Suprapubic skin (tissue), 4 donors: ENCODE measurements at regions not wholly inside any gene's neighbourhood (a gene's known extent, or its start where the extent isn't known, plus 50 kb on each side); places are given as distances from the start of the nearest gene placed in this dataset.

ENCODE experiments used
- EP300 ChIP-seq: sonication (generic); formaldehyde crosslinking; IDR thresholded peaks from one replicate; pipeline ENCODE4 v1.6.1; 2017; ENCODE audit warnings: antibody characterized with exemption
- POLR2A ChIP-seq, 2 donors: fragments of 450-650 bp; IDR thresholded peaks; one replicate each; pipeline ENCODE4 v1.6.1; 2017; ENCODE audit warnings: antibody characterized with exemption in 2 of 2, mild to moderate bottlenecking in 2 of 2, moderate library complexity in 2 of 2
- POLR2AphosphoS5 ChIP-seq, 3 donors: sonication (generic); formaldehyde crosslinking; IDR thresholded peaks; one replicate each; pipeline ENCODE4 v1.6.1; 2017; ENCODE audit warnings: antibody characterized with exemption in 3 of 3
- TF ChIP-seq, protein P1 (sequence below), 2 donors: fragments of 200-600 bp in 1 of 2; fragments of 450-650 bp in 1 of 2; sonication (generic) in 1 of 2; IDR thresholded peaks; one replicate each; pipeline ENCODE4 v1.5.1; 2016 to 2019; ENCODE audit warnings: antibody characterized with exemption in 2 of 2, mild to moderate bottlenecking in 1 of 2, moderate library complexity in 1 of 2

DNA sequence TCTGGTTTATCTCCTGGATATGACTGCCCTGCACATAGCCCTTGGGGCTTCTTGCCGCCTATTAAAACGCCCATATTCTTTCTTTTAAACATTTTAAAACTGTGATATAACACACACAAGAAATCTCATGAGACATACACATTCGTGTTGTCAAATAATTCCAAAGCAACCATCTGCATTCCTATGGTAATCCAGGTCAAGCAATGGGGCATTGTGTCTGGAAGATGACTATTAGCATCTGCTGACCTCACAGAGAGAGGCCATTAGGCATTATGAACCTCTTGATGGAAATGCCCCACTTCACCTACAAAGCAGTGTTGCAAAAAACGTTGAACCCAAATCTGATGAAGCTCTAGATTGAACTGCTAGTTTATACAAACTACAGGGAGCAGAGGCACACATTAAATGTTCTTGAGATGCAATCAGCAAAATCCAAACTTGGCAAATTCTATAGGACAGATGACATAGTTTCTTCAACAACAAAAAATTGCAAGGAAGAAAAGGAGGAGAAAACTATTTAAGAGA lies 513.8 kb upstream of the CCDC196 start:
- TF ChIP-seq POLR2AphosphoS5 (IDR thresholded peaks at IDR 0.05) (no peak), EP300 (no peak), POLR2A (IDR thresholded peaks at IDR 0.05) (no peak)
- TF ChIP-seq, protein P1, sequence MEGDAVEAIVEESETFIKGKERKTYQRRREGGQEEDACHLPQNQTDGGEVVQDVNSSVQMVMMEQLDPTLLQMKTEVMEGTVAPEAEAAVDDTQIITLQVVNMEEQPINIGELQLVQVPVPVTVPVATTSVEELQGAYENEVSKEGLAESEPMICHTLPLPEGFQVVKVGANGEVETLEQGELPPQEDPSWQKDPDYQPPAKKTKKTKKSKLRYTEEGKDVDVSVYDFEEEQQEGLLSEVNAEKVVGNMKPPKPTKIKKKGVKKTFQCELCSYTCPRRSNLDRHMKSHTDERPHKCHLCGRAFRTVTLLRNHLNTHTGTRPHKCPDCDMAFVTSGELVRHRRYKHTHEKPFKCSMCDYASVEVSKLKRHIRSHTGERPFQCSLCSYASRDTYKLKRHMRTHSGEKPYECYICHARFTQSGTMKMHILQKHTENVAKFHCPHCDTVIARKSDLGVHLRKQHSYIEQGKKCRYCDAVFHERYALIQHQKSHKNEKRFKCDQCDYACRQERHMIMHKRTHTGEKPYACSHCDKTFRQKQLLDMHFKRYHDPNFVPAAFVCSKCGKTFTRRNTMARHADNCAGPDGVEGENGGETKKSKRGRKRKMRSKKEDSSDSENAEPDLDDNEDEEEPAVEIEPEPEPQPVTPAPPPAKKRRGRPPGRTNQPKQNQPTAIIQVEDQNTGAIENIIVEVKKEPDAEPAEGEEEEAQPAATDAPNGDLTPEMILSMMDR (IDR thresholded peaks at IDR 0.05): no peak
